Smooth muscle cell (in vitro differentiated cells): ENCODE measurements at regions not wholly inside any gene's neighbourhood (a gene's known extent, or its start where the extent isn't known, plus 50 kb on each side); places are given as distances from the start of the nearest gene placed in this dataset.
"Not testable (repeated sequence)": the region's sequence is repeated elsewhere in the genome, so short reads cannot be mapped to it uniquely, and the experiment has no call there.

Experiments used
- DNase-seq: peaks from one replicate; lab custom pipeline; 2025; ENCODE audit not compliant: unreplicated experiment; lab: John Stamatoyannopoulos, UW
- H2AFZ ChIP-seq: fragments of 200-600 bp; sonication (generic); 2 replicates; pipeline ENCODE4 v1.6.0; 2016; ENCODE audit warnings: antibody characterized with exemption, low read depth, mild to moderate bottlenecking
- H3F3A ChIP-seq: fragments of 200-600 bp; sonication (generic); 2 replicates; pipeline ENCODE4 v1.6.0; 2017; ENCODE audit warnings: antibody characterized with exemption, low read depth
- H3K27ac ChIP-seq: fragments of 200-600 bp; sonication (generic); 2 replicates; pipeline ENCODE4 v1.5.1; 2016; ENCODE audit warnings: low read depth, mild to moderate bottlenecking
- H3K27me3 ChIP-seq: fragments of 200-600 bp; sonication (generic); 2 replicates; pipeline ENCODE4 v1.6.1; 2016; ENCODE audit warnings: low read depth, mild to moderate bottlenecking
- H3K36me3 ChIP-seq: fragments of 200-600 bp; sonication (generic); 2 replicates; pipeline ENCODE4 v1.5.1; 2016; ENCODE audit warnings: low read depth
- H3K4me1 ChIP-seq: fragments of 200-600 bp; sonication (generic); 2 replicates; pipeline ENCODE4 v1.5.1; 2016; ENCODE audit warnings: low read depth
- H3K4me2 ChIP-seq: fragments of 200-600 bp; sonication (generic); 2 replicates; pipeline ENCODE4 v1.6.0; 2016; ENCODE audit warnings: mild to moderate bottlenecking
- H3K4me3 ChIP-seq: fragments of 200-600 bp; sonication (generic); 2 replicates; pipeline ENCODE4 v1.5.1; 2016; ENCODE audit warnings: mild to moderate bottlenecking
- H3K79me2 ChIP-seq: fragments of 200-600 bp; sonication (generic); 2 replicates; pipeline ENCODE4 v1.6.0; 2016; ENCODE audit warnings: low read depth, mild to moderate bottlenecking
- H3K9ac ChIP-seq: fragments of 200-600 bp; sonication (generic); 2 replicates; pipeline ENCODE4 v1.6.0; 2016; ENCODE audit warnings: low read depth
- H3K9me3 ChIP-seq: fragments of 200-600 bp; sonication (generic); replicated peaks from 2 replicates; pipeline ENCODE4 v1.5.1; 2016; ENCODE audit warnings: low read depth
- H4K20me1 ChIP-seq: fragments of 200-600 bp; sonication (generic); 2 replicates; pipeline ENCODE4 v1.6.0; 2016; ENCODE audit warnings: low read depth
- CTCF ChIP-seq: fragments of 200-600 bp; sonication (generic); IDR thresholded peaks from 2 replicates; pipeline ENCODE4 v1.5.1; 2017; ENCODE audit warnings: borderline replicate concordance, mild to moderate bottlenecking, antibody characterized with exemption; ENCODE audit not compliant: insufficient read depth, poor library complexity, severe bottlenecking
- WGBS: methylation state at CpG from one replicate; pipeline ENCODE4 v1.1.7; 2016; ENCODE audit warnings: low lambda C conversion rate; 5-methylcytosine and 5-hydroxymethylcytosine counted together

GRCh38 chr4:81786063-81786763 lies 314.5 kb upstream of the RASGEF1B start:
- no peak for DNase-seq
- no peak overlapping the region for H3K4me3 ChIP-seq
- no peaks in the 10 kb centered on the region for H3K36me3 ChIP-seq
- peak overlapping the region; percentile 6 for H2AFZ ChIP-seq
- no peaks in the 10 kb centered on the region for H3K4me1 ChIP-seq
- H4K20me1 ChIP-seq, result no peaks in the 10 kb centered on the region
- H3K79me2 ChIP-seq, result no peaks in the 10 kb centered on the region
- 31% methylated on average over 4 of the region's 4 CpGs for WGBS
- peak overlapping the region; percentile 9 for H3K4me2 ChIP-seq
- peak overlapping the region; percentile 70 for H3K27ac ChIP-seq
- H3K27me3 ChIP-seq, result no peaks in the 10 kb centered on the region
- no peak overlapping the region for H3K9ac ChIP-seq
- TF ChIP-seq CTCF, result no peak
- H3K9me3 ChIP-seq, result no peaks in the 10 kb centered on the region
- H3F3A ChIP-seq, result peaks cover 5% of the 10 kb centered on the region

GRCh38 chr4:81785338-81785737 lies 313.6 kb upstream of the RASGEF1B start:
- Histone ChIP-seq H3K9me3 (no peaks in the 10 kb centered on the region), H3F3A (peaks cover 3% of the 10 kb centered on the region), H3K36me3 (no peaks in the 10 kb centered on the region), H3K4me1 (no peaks in the 10 kb centered on the region), H3K4me3 (no peak overlapping the region), H3K79me2 (no peaks in the 10 kb centered on the region), H3K27me3 (no peaks in the 10 kb centered on the region), H3K27ac (peak overlapping the region; percentile 70), H3K9ac (no peak overlapping the region), H3K4me2 (no peak overlapping the region), H2AFZ (no peak overlapping the region), H4K20me1 (no peaks in the 10 kb centered on the region)
- TF ChIP-seq CTCF, result no peak
- WGBS, result 97% methylated on average over 4 of the region's 4 CpGs
- DNase-seq, result no peak

- Histone ChIP-seq H3K4me1 (no peaks in the 10 kb centered on the region), H2AFZ (no peak overlapping the region), H3K27me3 (no peaks in the 10 kb centered on the region), H3K27ac (no peak overlapping the region), H3K79me2 (no peaks in the 10 kb centered on the region), H3K9ac (no peak overlapping the region), H3K4me3 (no peak overlapping the region), H3K36me3 (no peaks in the 10 kb centered on the region), H3K4me2 (no peak overlapping the region), H3F3A (peaks cover 3% of the 10 kb centered on the region), H3K9me3 (no peaks in the 10 kb centered on the region), H4K20me1 (no peaks in the 10 kb centered on the region)
- DNase-seq, result no peak
- 94% methylated on average over 2 of the region's 2 CpGs for WGBS
- no peak for TF ChIP-seq CTCF
Measured at GRCh38 chr4:81783558-81783957, 311.9 kb upstream of the RASGEF1B start.

GRCh38 chr4:81781799-81782198 lies 310.1 kb upstream of the RASGEF1B start:
- no peaks in the 10 kb centered on the region for H4K20me1 ChIP-seq
- no peak for TF ChIP-seq CTCF
- WGBS, result 79% methylated on average over 2 of the region's 2 CpGs

GRCh38 chr4:81777718-81778117 lies 306.0 kb upstream of the RASGEF1B start:
- WGBS, result 95% methylated on average over 3 of the region's 3 CpGs

More at GRCh38 chr4:81781799-81782198, 310.1 kb upstream of the RASGEF1B start:
- Histone ChIP-seq H3K79me2 (no peaks in the 10 kb centered on the region), H3K4me3 (no peak overlapping the region), H3F3A (peaks cover 3% of the 10 kb centered on the region), H3K36me3 (no peaks in the 10 kb centered on the region), H3K4me2 (no peak overlapping the region), H3K9ac (no peak overlapping the region), H3K27ac (no peak overlapping the region), H3K4me1 (no peaks in the 10 kb centered on the region), H2AFZ (no peak overlapping the region), H3K27me3 (no peaks in the 10 kb centered on the region), H3K9me3 (no peaks in the 10 kb centered on the region)
- no peak for DNase-seq

More at GRCh38 chr4:81777718-81778117, 306.0 kb upstream of the RASGEF1B start:
- not testable (repeated sequence) for H2AFZ ChIP-seq, H3F3A ChIP-seq, H3K4me2 ChIP-seq, H3K4me3 ChIP-seq, H3K79me2 ChIP-seq, H3K9me3 ChIP-seq, H3K9ac ChIP-seq, H3K36me3 ChIP-seq, DNase-seq, H4K20me1 ChIP-seq, H3K4me1 ChIP-seq, H3K27me3 ChIP-seq, H3K27ac ChIP-seq
